ENCODE measurements at regions not wholly inside any gene's neighbourhood (a gene's known extent, or its start where the extent isn't known, plus 50 kb on each side); places are given as distances from the start of the nearest gene placed in this dataset.

- Histone ChIP-seq H4K20me1 (ENCODE audit: low read length) (no peaks in the 10 kb centered on the region), H3K4me1 (ENCODE audit: insufficient read depth, low read length) (no peaks in the 10 kb centered on the region), H3K27me3 (ENCODE audit: low read length) (no peaks in the 10 kb centered on the region), H3K9ac (ENCODE audit: low read length) (no peak overlapping the region), H3F3A (ENCODE audit: low read length, unreplicated experiment) (no peaks in the 10 kb centered on the region), H3K9me3 (ENCODE audit: low read length) (no peaks in the 10 kb centered on the region), H2AFZ (ENCODE audit: low read length) (no peak overlapping the region), H3K79me2 (ENCODE audit: low read length) (no peaks in the 10 kb centered on the region), H3K4me2 (ENCODE audit: low read length) (no peak overlapping the region), H3K4me3 (ENCODE audit: low read length) (no peak overlapping the region), H3K27ac (ENCODE audit: low read length) (no peak overlapping the region), H3K36me3 (ENCODE audit: low read depth, low read length) (no peaks in the 10 kb centered on the region), H3K9me2 (replicated peaks; ENCODE audit: low read length) (no peaks in the 10 kb centered on the region)
- TF ChIP-seq EZH2 (IDR thresholded peaks at IDR 0.05; ENCODE audit: low read length, unreplicated experiment) (no peak), EZH2phosphoT487 (IDR thresholded peaks at IDR 0.05; ENCODE audit: borderline replicate concordance, low read length) (no peak), CTCF (conservative IDR thresholded peaks at IDR 0.05; ENCODE audit: low read depth, low read length) (no peak)
- POLR2A ChIA-PET (ENCODE audit: unreplicated experiment) = no interaction called here
- no peak for ATAC-seq
- DNase-seq = no peak
- no TSS peak for BruUV-seq (replicated peaks)
- intact Hi-C loops (cut with micrococcal nuclease) = no loop called here
- CTCF ChIA-PET = no interaction called here
Observed at GRCh38 chr13:67829641-67830040, 599.5 kb upstream of the PCDH9 start.

- Histone ChIP-seq H3F3A (ENCODE audit: low read length, unreplicated experiment) (no peaks in the 10 kb centered on the region), H3K9me2 (replicated peaks; ENCODE audit: low read length) (no peaks in the 10 kb centered on the region), H3K4me3 (ENCODE audit: low read length) (no peak overlapping the region), H3K36me3 (ENCODE audit: low read depth, low read length) (no peaks in the 10 kb centered on the region), H3K27ac (ENCODE audit: low read length) (no peak overlapping the region), H3K27me3 (ENCODE audit: low read length) (no peaks in the 10 kb centered on the region), H3K4me2 (ENCODE audit: low read length) (no peak overlapping the region), H3K79me2 (ENCODE audit: low read length) (no peaks in the 10 kb centered on the region), H2AFZ (ENCODE audit: low read length) (no peak overlapping the region), H4K20me1 (ENCODE audit: low read length) (no peaks in the 10 kb centered on the region), H3K9ac (ENCODE audit: low read length) (no peak overlapping the region), H3K9me3 (ENCODE audit: low read length) (no peaks in the 10 kb centered on the region), H3K4me1 (ENCODE audit: insufficient read depth, low read length) (no peaks in the 10 kb centered on the region)
- intact Hi-C loops (cut with micrococcal nuclease) = no loop called here
- POLR2A ChIA-PET (ENCODE audit: unreplicated experiment) = no interaction called here
- no peak for ATAC-seq
- no TSS peak for BruUV-seq (replicated peaks)
- peak; percentile 2 for DNase-seq
- TF ChIP-seq EZH2 (IDR thresholded peaks at IDR 0.05; ENCODE audit: low read length, unreplicated experiment) (no peak), EZH2phosphoT487 (IDR thresholded peaks at IDR 0.05; ENCODE audit: borderline replicate concordance, low read length) (no peak), CTCF (conservative IDR thresholded peaks at IDR 0.05; ENCODE audit: low read depth, low read length) (no peak)
- CTCF ChIA-PET = no interaction called here
Observed at GRCh38 chr13:67827992-67828391, 597.9 kb upstream of the PCDH9 start.

- POLR2A ChIA-PET (ENCODE audit: unreplicated experiment) = no interaction called here
- Histone ChIP-seq H3K79me2 (ENCODE audit: low read length) (no peaks in the 10 kb centered on the region), H3F3A (ENCODE audit: low read length, unreplicated experiment) (no peaks in the 10 kb centered on the region), H3K27me3 (ENCODE audit: low read length) (no peaks in the 10 kb centered on the region), H3K9ac (ENCODE audit: low read length) (no peak overlapping the region), H3K27ac (ENCODE audit: low read length) (no peak overlapping the region), H3K4me2 (ENCODE audit: low read length) (no peak overlapping the region), H3K9me3 (ENCODE audit: low read length) (no peaks in the 10 kb centered on the region), H4K20me1 (ENCODE audit: low read length) (no peaks in the 10 kb centered on the region), H3K36me3 (ENCODE audit: low read depth, low read length) (no peaks in the 10 kb centered on the region), H3K4me1 (ENCODE audit: insufficient read depth, low read length) (no peaks in the 10 kb centered on the region), H3K4me3 (ENCODE audit: low read length) (no peak overlapping the region), H2AFZ (ENCODE audit: low read length) (no peak overlapping the region), H3K9me2 (replicated peaks; ENCODE audit: low read length) (no peaks in the 10 kb centered on the region)
- no TSS peak for BruUV-seq (replicated peaks)
- intact Hi-C loops (cut with micrococcal nuclease) = no loop called here
- DNase-seq (peak; percentile 2), ATAC-seq (no peak)
- CTCF ChIA-PET = no interaction called here
- TF ChIP-seq EZH2phosphoT487 (IDR thresholded peaks at IDR 0.05; ENCODE audit: borderline replicate concordance, low read length) = no peak
- TF ChIP-seq EZH2 (IDR thresholded peaks at IDR 0.05; ENCODE audit: low read length, unreplicated experiment) = no peak
- no peak for TF ChIP-seq CTCF (conservative IDR thresholded peaks at IDR 0.05; ENCODE audit: low read depth, low read length)
Observed at GRCh38 chr13:67821606-67822005, 591.5 kb upstream of the PCDH9 start.

Measured in PC-3 (cell line).